K562 (cell line): ENCODE measurements at regions not wholly inside any gene's neighbourhood (a gene's known extent, or its start where the extent isn't known, plus 50 kb on each side); places are given as distances from the start of the nearest gene placed in this dataset.

Source experiments
- ARNT ChIP-seq, 2 experiments: fragments of 450-650 bp; IDR thresholded peaks; 2 replicates each; pipeline ENCODE4 v1.6.1; 2016; ENCODE audit warnings: mild to moderate bottlenecking in 1 of 2
- CGGBP1 ChIP-seq: fragments of 250-450 bp; sonication (Bioruptor Pico); IDR thresholded peaks from 2 replicates; pipeline ENCODE4 v1.9.0; 2021; ENCODE audit warnings: mild to moderate bottlenecking
- CREB3 ChIP-seq: fragments of 450-650 bp; conservative IDR thresholded peaks from 2 replicates; pipeline ENCODE4 v1.6.1; 2016; ENCODE audit warnings: missing genetic modification characterization, low read depth, mild to moderate bottlenecking, missing compliant biosample characterization, moderate library complexity
- E2F8 ChIP-seq: fragments of 450-650 bp; IDR thresholded peaks from 2 replicates; pipeline ENCODE4 v1.7.1; 2018; ENCODE audit warnings: mild to moderate bottlenecking, low read depth; ENCODE audit not compliant: partially characterized antibody
- ELF1 ChIP-seq: fragments of 200-800 bp; sonication (Bioruptor generic); IDR thresholded peaks from 2 replicates; pipeline ENCODE4 v1.6.1; 2016; ENCODE audit warnings: missing genetic modification characterization, missing compliant biosample characterization
- FOXA1 ChIP-seq: fragments of 450-650 bp; IDR thresholded peaks from 2 replicates; pipeline ENCODE4 v1.6.1; 2016; ENCODE audit warnings: mild to moderate bottlenecking, borderline replicate concordance
- NR4A1 ChIP-seq, 2 experiments: fragments of 250-450 bp in 1 of 2; fragments of 450-650 bp in 1 of 2; sonication (Bioruptor Pico) in 1 of 2; IDR thresholded peaks; 2 replicates each; pipeline versions ENCODE4 v1.4.0 to v1.6.1; 2016 to 2020; ENCODE audit warnings: mild to moderate bottlenecking in 2 of 2, missing compliant biosample characterization in 1 of 2, missing genetic modification characterization in 1 of 2, moderate library complexity in 1 of 2
- RBM25 ChIP-seq: fragments of 200-400 bp; formaldehyde crosslinking; IDR thresholded peaks from 2 replicates; pipeline ENCODE4 v1.6.1; 2018; ENCODE audit warnings: low read length, low read depth, moderate library complexity; ENCODE audit not compliant: severe bottlenecking
- SMAD1 ChIP-seq: fragments of 150-350 bp; IDR thresholded peaks from 2 replicates; pipeline ENCODE4 v1.6.1; 2014; ENCODE audit warnings: low read length, low read depth; ENCODE audit not compliant: partially characterized antibody
- TCF15 ChIP-seq: fragments of 250-450 bp; sonication (Bioruptor Pico); IDR thresholded peaks from 2 replicates; pipeline ENCODE4 v1.8.0; 2022; ENCODE audit warnings: moderate library complexity, mild to moderate bottlenecking, inconsistent platforms
- ZNF282 ChIP-seq: sonication (generic); formaldehyde crosslinking; IDR thresholded peaks from 2 replicates; pipeline ENCODE4 v1.8.1; 2023; ENCODE audit warnings: missing genetic modification reagents
- ZNF318 ChIP-seq, 2 experiments: fragments of 450-650 bp; IDR thresholded peaks; 2 replicates each; pipeline ENCODE4 v1.6.1; 2016; ENCODE audit warnings: mild to moderate bottlenecking in 2 of 2, borderline replicate concordance in 1 of 2, low read depth in 1 of 2, moderate library complexity in 1 of 2
- ZNF324 ChIP-seq: fragments of 250-450 bp; sonication (Bioruptor Pico); IDR thresholded peaks from 2 replicates; pipeline ENCODE4 v1.4.0; 2020; ENCODE audit warnings: mild to moderate bottlenecking

- TF ChIP-seq ZNF318 (IDR thresholded peaks at IDR 0.05; ENCODE audit: borderline replicate concordance in 1 of 2, low read depth in 1 of 2), result no peak
- TF ChIP-seq FOXA1, result no peak
- TF ChIP-seq NR4A1 (CRISPR knock-in tag; IDR thresholded peaks at IDR 0.05), result no peak
- TF ChIP-seq NR4A1 (tag; IDR thresholded peaks at IDR 0.05), result no peak
- TF ChIP-seq RBM25, result no peak
- TF ChIP-seq ARNT (IDR thresholded peaks at IDR 0.05), result no peak
- no peak for TF ChIP-seq CREB3 (tag)
- no peak for TF ChIP-seq ZNF282 (CRISPR knock-in tag)
- TF ChIP-seq SMAD1, result no peak
- TF ChIP-seq TCF15, result no peak
- no peak for TF ChIP-seq ELF1 (tag)
- TF ChIP-seq ZNF324 (CRISPR knock-in tag), result no peak
- TF ChIP-seq E2F8, result no peak
- TF ChIP-seq CGGBP1 (CRISPR knock-in tag), result no peak
These were observed 83.6 kb downstream of the BBS10 start (continued) for GRCh38 chr12:76264611-76265012.
